ENCODE measurements at regions not wholly inside any gene's neighbourhood (a gene's known extent, or its start where the extent isn't known, plus 50 kb on each side); places are given as distances from the start of the nearest gene placed in this dataset.
"Not testable (repeated sequence)": the region's sequence is repeated elsewhere in the genome, so short reads cannot be mapped to it uniquely, and the experiment has no call there.

- DNase-seq (ENCODE audit: low spot score), result no peak
Observed at GRCh38 chr15:25624504-25625177, 185.8 kb upstream of the UBE3A start.

DNA sequence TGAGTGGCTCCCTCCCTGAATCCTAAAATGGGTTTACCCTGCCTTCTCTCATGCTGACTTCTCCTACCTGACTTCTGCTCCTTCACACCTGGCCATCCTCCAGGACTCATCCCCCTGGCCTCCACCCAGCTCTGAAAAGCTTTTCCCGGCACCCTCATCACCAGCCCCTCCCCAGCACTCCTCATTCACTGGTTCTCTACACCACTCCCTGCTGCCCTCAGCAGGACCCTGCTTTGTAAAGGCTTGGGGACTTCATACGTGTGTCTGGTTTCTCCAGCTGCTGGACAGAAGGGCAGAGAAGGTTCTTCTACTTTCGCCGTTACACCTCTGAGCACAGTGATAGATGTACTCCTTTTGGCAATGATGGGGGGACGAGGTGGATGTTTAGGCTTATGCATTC is 184.9 kb upstream of the UBE3A start:
- DNase-seq (ENCODE audit: low spot score), result no peak

- DNase-seq (ENCODE audit: low spot score), result no peak
Observed at GRCh38 chr15:25620466-25620865, 181.6 kb upstream of the UBE3A start.

GRCh38 chr15:25619761-25620160 is 180.9 kb upstream of the UBE3A start:
- no peak for DNase-seq (ENCODE audit: low spot score)

GRCh38 chr15:25619076-25619475 is 180.3 kb upstream of the UBE3A start:
- DNase-seq (ENCODE audit: low spot score), result no peak

GRCh38 chr15:25618161-25618560 is 179.3 kb upstream of the UBE3A start:
- no peak for DNase-seq (ENCODE audit: low spot score)

DNA sequence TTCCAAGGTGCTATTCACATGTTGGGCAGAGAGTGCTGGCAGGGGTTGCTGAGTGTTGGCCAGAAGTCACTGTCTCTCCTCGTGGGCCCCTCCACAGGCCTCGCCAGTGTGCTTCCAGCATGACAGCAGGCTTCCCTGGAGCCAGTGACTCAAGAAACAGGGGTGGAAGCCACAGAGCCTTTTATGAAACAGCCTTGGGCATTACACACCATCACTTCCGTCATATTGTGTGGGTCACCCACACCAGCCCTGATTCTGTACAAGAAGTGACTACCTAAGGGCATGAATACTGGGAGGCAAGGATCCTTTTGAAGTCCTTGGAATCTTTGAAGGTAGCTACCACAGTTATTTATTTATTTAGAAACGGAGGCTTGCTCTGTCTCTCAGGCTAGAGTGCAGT is 177.6 kb upstream of the UBE3A start:
- no peak for DNase-seq (ENCODE audit: low spot score)

DNA sequence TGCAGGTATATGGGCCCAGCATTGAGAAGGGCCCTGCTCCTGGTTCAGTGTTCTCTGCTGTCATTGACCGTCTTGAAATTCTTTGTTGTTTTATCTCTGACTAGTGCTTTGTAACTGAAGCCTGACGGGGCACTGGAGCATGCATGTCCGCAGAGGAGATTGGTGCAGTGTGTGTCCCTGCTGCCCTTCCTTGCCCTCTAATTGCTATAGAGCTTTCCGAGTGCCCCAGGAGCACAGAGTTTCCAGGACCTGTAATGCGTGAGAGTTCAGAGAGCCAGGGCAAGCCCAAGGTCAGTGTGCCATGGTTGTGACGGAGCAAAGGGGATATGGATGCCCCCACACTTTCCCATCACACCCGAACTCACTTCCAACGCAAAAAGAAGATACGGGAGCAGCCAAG is 174.3 kb upstream of the UBE3A start:
- DNase-seq (ENCODE audit: low spot score), result no peak

DNA sequence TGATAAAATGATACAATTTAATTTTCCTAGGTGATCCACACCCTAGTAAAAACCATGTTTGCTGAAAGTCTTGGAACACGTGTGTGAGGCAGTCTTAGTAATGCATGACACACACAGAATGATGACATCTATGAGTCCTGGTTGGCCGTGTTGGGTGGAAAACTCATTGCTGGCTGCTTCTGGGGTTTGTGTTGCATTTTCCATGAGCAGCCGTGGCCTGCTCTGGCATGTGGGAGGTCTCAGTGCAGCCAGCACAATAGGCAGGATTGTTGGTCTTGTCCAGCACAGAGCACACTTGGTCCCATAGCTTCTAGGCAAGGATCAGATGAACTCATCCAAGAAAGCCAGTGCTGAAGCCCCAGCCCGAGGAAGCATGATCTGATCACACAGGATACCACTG is 172.8 kb upstream of the UBE3A start:
- no peak for DNase-seq (ENCODE audit: low spot score)

DNA sequence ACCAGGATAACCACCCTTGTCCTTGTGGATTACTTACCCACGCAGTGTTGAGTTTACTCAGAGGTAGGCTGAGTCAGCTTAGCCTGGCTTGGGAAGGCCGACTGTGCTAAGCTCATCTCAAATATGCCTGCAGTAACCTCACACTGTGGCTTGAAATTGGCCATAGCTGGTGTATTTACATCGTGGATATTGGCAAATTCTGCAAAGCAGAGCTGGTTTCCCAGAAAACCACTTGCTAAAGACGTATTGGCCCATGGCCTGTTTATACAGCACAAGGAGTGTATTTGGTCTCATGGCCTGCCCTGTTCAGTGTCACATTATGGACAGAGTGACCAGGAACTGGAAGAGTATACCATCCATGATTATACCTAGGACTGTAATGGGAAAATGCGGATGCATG is 170.5 kb upstream of the UBE3A start:
- DNase-seq (ENCODE audit: low spot score), result no peak

GRCh38 chr15:25608926-25609325 is 170.1 kb upstream of the UBE3A start:
- DNase-seq (ENCODE audit: low spot score), result no peak

DNA sequence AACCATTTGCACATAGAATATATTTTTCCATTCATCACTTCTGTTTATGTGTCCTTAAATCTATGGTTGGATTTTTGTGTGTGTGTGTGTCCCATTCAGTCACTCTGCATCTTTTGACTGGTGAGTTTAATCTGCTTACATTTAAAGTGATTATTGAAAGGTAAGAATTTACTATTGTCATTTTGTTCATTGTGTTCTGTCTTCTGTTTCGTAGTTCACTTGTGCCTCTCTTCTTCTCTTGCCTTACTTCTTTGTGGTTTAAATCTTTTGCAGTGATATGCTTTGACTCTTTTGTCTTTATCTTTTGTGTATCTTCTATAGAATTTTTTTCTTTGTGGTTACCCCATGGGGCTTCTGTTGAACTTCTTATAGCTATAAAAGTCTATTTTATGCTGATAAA is 166.3 kb upstream of the UBE3A start:
- DNase-seq (ENCODE audit: low spot score), result no peak

- DNase-seq (ENCODE audit: low spot score), result no peak
Observed at GRCh38 chr15:25600751-25601150, 161.9 kb upstream of the UBE3A start.

DNA sequence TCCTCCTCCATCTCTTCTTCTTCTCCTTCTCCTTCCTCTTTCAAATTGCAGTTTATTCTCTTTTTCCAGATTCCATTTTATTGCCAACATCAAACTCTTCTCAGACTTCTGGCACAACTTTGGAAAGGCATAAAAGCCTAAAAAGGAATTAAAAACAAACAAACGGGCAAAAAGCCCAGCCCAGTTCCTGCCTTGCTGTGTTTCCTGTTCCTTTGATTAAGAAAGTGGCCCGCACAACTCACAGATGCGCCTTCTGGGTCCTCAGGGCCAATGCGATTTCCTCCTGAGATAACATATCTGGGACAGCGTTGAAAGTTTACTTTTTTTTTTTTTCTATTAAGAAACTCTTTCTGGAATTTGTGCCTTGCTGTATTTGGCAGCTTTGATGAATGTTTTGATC is 158.7 kb upstream of the UBE3A start:
- no peak for DNase-seq (ENCODE audit: low spot score)

DNA sequence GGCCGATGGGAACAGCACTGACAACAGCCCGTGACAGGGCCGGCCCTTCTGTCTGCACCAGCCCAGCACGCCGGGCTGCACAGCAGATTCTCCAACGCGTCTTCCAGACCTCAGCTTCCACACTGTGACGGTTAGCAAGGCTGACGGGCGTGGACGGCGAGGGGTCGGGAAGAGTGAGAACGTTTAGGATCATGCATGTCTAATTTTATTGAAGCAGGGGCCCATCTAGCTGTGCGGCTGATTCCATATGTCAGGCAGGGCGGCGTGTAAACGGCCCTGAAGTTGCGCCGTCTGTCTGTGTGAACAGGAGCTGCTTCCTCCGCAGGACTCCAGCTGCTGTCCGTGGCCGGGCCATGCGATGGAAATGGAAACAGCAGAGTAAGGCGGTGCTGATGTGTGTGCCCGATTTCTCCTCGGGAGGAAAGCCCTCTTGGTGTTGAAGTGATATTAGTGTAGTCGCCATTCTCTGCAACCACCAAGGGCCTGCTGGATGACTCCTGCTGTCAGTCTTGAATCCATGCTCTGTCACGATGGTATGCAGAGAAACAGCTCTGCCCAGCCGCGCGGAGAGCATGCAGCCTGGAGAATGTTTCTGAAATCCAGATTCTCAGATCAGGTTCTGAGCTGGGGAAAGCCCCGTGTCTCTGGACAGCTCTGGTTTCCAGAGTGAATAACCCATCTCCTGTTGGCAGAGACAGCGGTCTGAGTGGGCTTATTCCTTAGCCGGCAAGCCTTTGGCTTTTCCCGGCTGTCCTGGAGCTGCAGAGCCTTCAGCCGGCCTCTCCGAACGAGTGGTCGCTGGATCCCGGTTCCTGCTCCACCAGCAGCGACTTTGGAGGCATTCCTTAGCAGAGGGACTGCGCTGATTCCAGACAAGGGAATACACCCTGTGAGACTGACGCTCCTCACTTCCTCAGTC is 158.1 kb upstream of the UBE3A start:
- DNase-seq (ENCODE audit: low spot score), result peak; percentile 22

DNA sequence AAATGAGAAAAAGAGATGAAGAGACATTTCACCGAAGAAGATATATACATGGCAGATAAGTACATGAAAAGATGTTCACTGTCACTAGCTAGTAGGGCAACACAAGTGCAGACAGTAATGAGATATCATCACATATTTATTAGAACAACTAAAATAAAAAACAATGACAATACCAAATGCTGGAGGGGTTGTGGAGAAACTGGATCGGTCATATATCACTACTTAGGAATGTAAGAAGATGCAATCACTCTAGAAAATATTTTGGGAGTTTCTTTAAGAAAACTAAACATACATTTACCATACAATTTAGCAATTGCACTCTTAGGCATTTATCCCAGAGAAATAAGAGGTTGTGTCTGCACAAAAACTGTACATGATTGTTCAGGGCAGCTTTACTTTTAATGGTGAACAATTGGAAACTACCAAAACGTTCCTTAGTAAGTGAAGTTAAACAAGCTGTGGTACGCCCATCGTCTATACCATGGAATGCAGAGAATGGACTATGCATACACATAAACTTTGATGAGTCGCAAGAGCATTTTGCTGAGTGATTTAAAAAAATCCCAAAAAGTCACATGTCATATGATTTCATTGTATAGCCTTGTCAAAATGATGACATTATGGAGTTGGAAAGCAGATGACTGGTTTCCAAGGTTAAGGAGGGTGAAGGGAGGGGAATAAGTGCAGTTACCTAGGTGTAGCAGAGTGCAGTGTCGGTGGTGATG is 149.0 kb upstream of the UBE3A start:
- no peak for DNase-seq (ENCODE audit: low spot score)

- no peak for DNase-seq (ENCODE audit: low spot score)
Observed at GRCh38 chr15:25582886-25583285, 144.1 kb upstream of the UBE3A start.

GRCh38 chr15:25579127-25579526 is 140.3 kb upstream of the UBE3A start:
- no peak for DNase-seq (ENCODE audit: low spot score)

GRCh38 chr15:25572191-25572590 is 133.4 kb upstream of the UBE3A start:
- no peak for DNase-seq (ENCODE audit: low spot score)

DNA sequence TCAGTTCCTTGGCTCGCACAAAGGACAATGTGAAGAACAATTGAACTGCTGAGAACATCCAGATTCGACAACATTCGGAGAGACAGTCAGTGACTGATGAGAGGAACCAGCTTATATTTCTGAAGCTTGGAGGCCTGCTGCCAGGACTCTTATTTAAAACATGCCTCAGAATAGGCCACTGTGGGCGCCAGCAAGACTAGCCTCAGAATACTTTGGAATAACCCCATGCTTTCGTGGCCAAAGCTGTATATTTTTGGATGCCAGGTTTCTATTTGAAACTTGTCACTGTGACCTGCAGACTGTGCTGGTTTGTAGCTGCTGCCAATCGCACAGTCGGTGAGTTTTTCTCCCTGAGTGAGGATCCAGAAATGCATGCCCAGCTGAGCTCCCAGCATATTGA is 129.9 kb upstream of the UBE3A start:
- DNase-seq (ENCODE audit: low spot score), result no peak

DNA sequence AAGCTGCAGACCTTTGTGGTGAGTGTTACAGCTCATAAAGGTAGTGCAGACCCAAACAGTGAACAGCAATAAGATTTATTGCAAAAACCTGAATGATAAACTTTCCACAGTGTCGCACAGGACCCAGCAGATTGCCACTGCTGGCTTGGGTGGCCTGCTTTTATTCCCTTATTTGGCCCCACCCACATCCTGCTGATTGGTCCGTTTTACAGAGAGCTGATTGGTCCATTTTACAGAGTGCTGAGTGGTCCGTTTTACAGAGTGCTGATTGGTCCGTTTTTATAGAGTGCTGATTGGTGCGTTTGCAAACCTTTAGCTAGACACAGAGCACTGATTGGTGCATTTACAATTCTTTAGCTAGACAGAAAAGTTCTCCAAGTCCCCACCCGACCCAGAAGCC is 127.7 kb upstream of the UBE3A start:
- DNase-seq (ENCODE audit: low spot score), result not testable (repeated sequence)

DNA sequence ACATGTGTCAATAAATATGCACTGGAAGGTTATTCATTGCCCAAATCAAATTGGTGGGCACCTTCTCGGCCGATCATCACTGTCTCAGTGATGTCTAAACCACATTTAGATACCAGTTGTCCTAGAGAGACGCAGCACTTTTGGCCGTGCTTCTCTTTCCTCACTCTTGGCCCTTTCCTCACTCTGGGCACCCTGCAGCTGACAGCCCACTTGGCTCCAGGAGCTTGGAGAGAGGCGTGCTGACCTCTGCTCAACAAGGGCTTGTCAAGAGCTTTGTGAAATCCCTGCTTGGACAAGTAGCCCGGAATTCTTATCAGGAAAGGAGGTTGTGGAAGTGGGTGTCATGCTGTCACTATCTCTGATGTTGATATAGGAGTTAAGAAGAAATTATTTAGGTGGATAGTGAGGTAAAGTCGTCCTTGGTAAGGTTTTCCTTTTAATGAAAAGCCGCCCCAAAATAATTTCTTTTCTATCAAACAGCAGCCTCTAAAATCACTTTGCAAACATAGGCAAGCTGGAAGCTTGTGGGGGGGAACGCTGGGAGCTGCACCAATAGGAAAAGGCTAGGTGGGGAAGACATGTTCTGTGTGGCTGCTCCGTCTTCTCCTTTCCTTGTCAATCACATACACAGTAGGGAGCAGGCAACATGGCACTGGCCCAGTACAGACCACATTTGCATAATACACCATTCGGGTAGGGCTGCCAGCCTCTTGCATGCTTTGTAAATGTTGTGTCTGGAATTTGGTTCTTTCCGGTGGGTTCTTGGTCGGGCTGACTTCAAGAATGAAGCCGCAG is 126.8 kb upstream of the UBE3A start:
- DNase-seq (ENCODE audit: low spot score), result no peak

Data from AG08396 (cell line).